H9 (cell line): ENCODE measurements at regions not wholly inside any gene's neighbourhood (a gene's known extent, or its start where the extent isn't known, plus 50 kb on each side); places are given as distances from the start of the nearest gene placed in this dataset.

Experiments
- DNase-seq: peaks from one replicate; pipeline ENCODE4 v3.0.0-alpha.2; 2017
- H2AFZ ChIP-seq: one replicate; pipeline ENCODE4 v1.6.1; 2013; ENCODE audit warnings: mild to moderate bottlenecking, low read length, control low read depth, moderate library complexity
- H2AK5ac ChIP-seq: 2 replicates; pipeline ENCODE4 v1.6.1; 2013; ENCODE audit warnings: low read length, control low read depth, mixed read lengths; ENCODE audit not compliant: insufficient read length
- H2BK120ac ChIP-seq: one replicate; pipeline ENCODE4 v1.6.1; 2013; ENCODE audit warnings: low read depth, mild to moderate bottlenecking, low read length, control low read depth, inconsistent platforms; ENCODE audit not compliant: poor library complexity, severe bottlenecking
- H2BK12ac ChIP-seq: 2 replicates; pipeline ENCODE4 v1.6.1; 2013; ENCODE audit warnings: low read length, control low read depth, mixed read lengths, low read depth; ENCODE audit not compliant: insufficient read length
- H2BK15ac ChIP-seq: 2 replicates; pipeline ENCODE4 v1.6.1; 2013; ENCODE audit warnings: low read depth, low read length, control low read depth
- H2BK20ac ChIP-seq: one replicate; pipeline ENCODE4 v1.6.1; 2013; ENCODE audit warnings: low read depth, mild to moderate bottlenecking, low read length, control low read depth, inconsistent platforms; ENCODE audit not compliant: poor library complexity, severe bottlenecking
- H2BK5ac ChIP-seq: 2 replicates; pipeline ENCODE4 v1.6.1; 2013; ENCODE audit warnings: low read length, control low read depth, mixed read lengths; ENCODE audit not compliant: insufficient read length
- H3K14ac ChIP-seq: 2 replicates; pipeline ENCODE4 v1.6.1; 2013; ENCODE audit warnings: low read length, control low read depth; ENCODE audit not compliant: insufficient read depth
- H3K18ac ChIP-seq: 2 replicates; pipeline ENCODE4 v1.6.1; 2013; ENCODE audit warnings: low read depth, mild to moderate bottlenecking, mixed read lengths, low read length, control low read depth; ENCODE audit not compliant: insufficient read length
- H3K23ac ChIP-seq: 2 replicates; pipeline ENCODE4 v1.6.1; 2013; ENCODE audit warnings: low read length, control low read depth, mixed read lengths, low read depth; ENCODE audit not compliant: insufficient read length
- H3K23me2 ChIP-seq: 2 replicates; pipeline ENCODE4 v1.6.1; 2013; ENCODE audit warnings: low read depth, mild to moderate bottlenecking, mixed read lengths, low read length, control low read depth; ENCODE audit not compliant: insufficient read length, poor library complexity, severe bottlenecking
- H3K27ac ChIP-seq: 2 replicates; pipeline ENCODE4 v1.5.1; 2013; ENCODE audit warnings: low read length, control low read depth, mixed read lengths, low read depth; ENCODE audit not compliant: insufficient read length
- H3K27me3 ChIP-seq: 2 replicates; pipeline ENCODE4 v1.6.1; 2013; ENCODE audit warnings: low read length, control low read depth, inconsistent platforms; ENCODE audit not compliant: insufficient read depth
- H3K4ac ChIP-seq: 2 replicates; pipeline ENCODE4 v1.6.1; 2013; ENCODE audit warnings: low read depth, mild to moderate bottlenecking, control low read depth, inconsistent platforms, low read length, moderate library complexity
- H3K4me1 ChIP-seq: 2 replicates; pipeline ENCODE4 v1.6.1; 2013; ENCODE audit warnings: low read length, control low read depth, inconsistent platforms; ENCODE audit not compliant: insufficient read depth
- H3K4me2 ChIP-seq: 2 replicates; pipeline ENCODE4 v1.6.1; 2013; ENCODE audit warnings: low read length, control low read depth, mixed read lengths; ENCODE audit not compliant: insufficient read length, insufficient read depth
- H3K56ac ChIP-seq: 2 replicates; pipeline ENCODE4 v1.6.1; 2013; ENCODE audit warnings: low read depth, mild to moderate bottlenecking, mixed read lengths, low read length, control low read depth; ENCODE audit not compliant: insufficient read length
- H3K79me1 ChIP-seq: 2 replicates; pipeline ENCODE4 v1.6.1; 2013; ENCODE audit warnings: low read depth, mild to moderate bottlenecking, moderate library complexity, low read length, control low read depth, inconsistent platforms; ENCODE audit not compliant: insufficient read depth, poor library complexity, severe bottlenecking
- H3K79me2 ChIP-seq: 2 replicates; pipeline ENCODE4 v1.6.1; 2013; ENCODE audit warnings: low read length, control low read depth, inconsistent platforms; ENCODE audit not compliant: insufficient read depth
- H3K9ac ChIP-seq: 2 replicates; pipeline ENCODE4 v1.6.1; 2013; ENCODE audit warnings: low read length, control low read depth, mixed read lengths; ENCODE audit not compliant: insufficient read length; ENCODE audit errors: extremely low read depth
- H3K9me3 ChIP-seq: one replicate; pipeline ENCODE4 v1.6.1; 2013; ENCODE audit warnings: low read depth, low read length, inconsistent platforms; ENCODE audit not compliant: control insufficient read depth
- H3T11ph ChIP-seq: one replicate; pipeline ENCODE4 v1.6.1; 2013; ENCODE audit warnings: mild to moderate bottlenecking, low read length, control low read depth, inconsistent platforms
- H4K20me1 ChIP-seq: one replicate; pipeline ENCODE4 v1.6.1; 2013; ENCODE audit not compliant: control insufficient read depth, insufficient read length, insufficient read depth
- H4K5ac ChIP-seq: 2 replicates; pipeline ENCODE4 v1.6.1; 2013; ENCODE audit warnings: low read depth, mild to moderate bottlenecking, mixed read lengths, low read length, control low read depth; ENCODE audit not compliant: insufficient read length
- H4K8ac ChIP-seq: replicated peaks from 2 replicates; pipeline ENCODE4 v1.6.1; 2013; ENCODE audit warnings: low read length, control low read depth, mixed read lengths, low read depth; ENCODE audit not compliant: insufficient read length
- H4K91ac ChIP-seq: 2 replicates; pipeline ENCODE4 v1.6.1; 2013; ENCODE audit warnings: low read depth, mild to moderate bottlenecking, moderate library complexity, mixed read lengths, low read length, control low read depth; ENCODE audit not compliant: insufficient read length
- H3K27ac Mint-ChIP-seq, 3 experiments: 2 replicates in 2 of 3; 3 replicates in 1 of 3; pipeline ENCODE4 v1.8.0; 2020 to 2021; ENCODE audit warnings: mixed read lengths in 3 of 3, mild to moderate bottlenecking in 1 of 3, moderate library complexity in 1 of 3
- H3K27me3 Mint-ChIP-seq: 2 replicates; pipeline ENCODE4 v1.8.0; 2021; ENCODE audit warnings: low read depth, mild to moderate bottlenecking, moderate library complexity, mixed read lengths
- H3K36me3 Mint-ChIP-seq, 3 experiments: 2 replicates in 2 of 3; 3 replicates in 1 of 3; pipeline ENCODE4 v1.8.0; 2020 to 2021; ENCODE audit warnings: low read depth in 3 of 3, mixed read lengths in 3 of 3; ENCODE audit not compliant: insufficient read depth in 1 of 3
- H3K4me1 Mint-ChIP-seq, 2 experiments: 2 replicates each; pipeline ENCODE4 v1.8.0; 2020; ENCODE audit warnings: mixed read lengths in 2 of 2
- H3K4me3 Mint-ChIP-seq, 2 experiments: 2 replicates in 1 of 2; 3 replicates in 1 of 2; pipeline ENCODE4 v1.8.0; 2020 to 2021; ENCODE audit warnings: mild to moderate bottlenecking in 2 of 2, mixed read lengths in 2 of 2, moderate library complexity in 1 of 2
- H3K9me3 Mint-ChIP-seq, 2 experiments: 2 replicates in 1 of 2; 3 replicates in 1 of 2; pipeline ENCODE4 v1.8.0; 2020; ENCODE audit warnings: mild to moderate bottlenecking in 2 of 2, mixed read lengths in 2 of 2, moderate library complexity in 1 of 2
- CTCF ChIP-seq: fragments of 200-600 bp; sonication (generic); conservative IDR thresholded peaks from 3 replicates; pipeline ENCODE4 v1.8.0; 2021; ENCODE audit warnings: antibody characterized with exemption, mild to moderate bottlenecking
- WGBS: extraction: QIAGEN DNeasy Blood & Tissue Kit; methylation state at CpG from one replicate; pipeline ENCODE4 v1.1.7; 2013; ENCODE audit warnings: missing lambda C conversion rate, low lambda C conversion rate, mixed read lengths; ENCODE audit not compliant: insufficient read length; ENCODE audit errors: extremely low coverage; 5-methylcytosine and 5-hydroxymethylcytosine counted together

GRCh38 chr5:62155988-62156387 is 150.0 kb upstream of the KIF2A start:
- Mint-ChIP-seq H3K27me3 (peaks cover 5% of the 10 kb centered on the region), H3K27ac (no peak overlapping the region), H3K4me1 (peaks cover 2 to 3% of the 10 kb centered on the region in 2 experiments; a peak in 1 of 4 replicates), H3K9me3 (peaks cover 49 to 51% of the 10 kb centered on the region in 2 experiments), H3K36me3 (peaks cover 18 to 48% (median 36%) of the 10 kb centered on the region in 3 experiments), H3K4me3 (no peak overlapping the region)
- Histone ChIP-seq H2BK12ac (no peak overlapping the region), H2BK5ac (no peak overlapping the region), H4K20me1 (no peaks in the 10 kb centered on the region), H4K91ac (no peak overlapping the region), H3K4me1 (no peaks in the 10 kb centered on the region; the same call in 1 of the 2 replicates), H3K14ac (no peak overlapping the region), H4K8ac (no peak overlapping the region), H3K23ac (no peak overlapping the region), H3K79me2 (no peaks in the 10 kb centered on the region; the same call in 1 of the 2 replicates), H2BK120ac (no peak overlapping the region), H2BK15ac (no peak overlapping the region), H3K9me3 (peaks cover 12% of the 10 kb centered on the region), H2BK20ac (no peak overlapping the region), H3K4me2 (no peak overlapping the region), H3K9ac (no peak overlapping the region), H3T11ph (no peak overlapping the region), H3K56ac (no peak overlapping the region), H3K4ac (no peak overlapping the region), H3K23me2 (no peaks in the 10 kb centered on the region), H3K18ac (no peak overlapping the region), H2AFZ (no peak overlapping the region), H3K27me3 (no peaks in the 10 kb centered on the region), H2AK5ac (no peak overlapping the region), H3K79me1 (no peaks in the 10 kb centered on the region), H4K5ac (no peak overlapping the region), H3K27ac (no peak overlapping the region)
- no CpG with 5 or more reads among the region's 3 CpGs for WGBS
- no peak for TF ChIP-seq CTCF
- DNase-seq, result no peak
